Fibroblast of lung (primary cell): ENCODE measurements at regions not wholly inside any gene's neighbourhood (a gene's known extent, or its start where the extent isn't known, plus 50 kb on each side); places are given as distances from the start of the nearest gene placed in this dataset.

Experiments
- EZH2 ChIP-seq: IDR thresholded peaks from 2 replicates; pipeline ENCODE4 v1.5.1; 2012; ENCODE audit warnings: low read length, control low read depth, mild to moderate bottlenecking; ENCODE audit errors: missing control alignments
- TF ChIP-seq, protein P1 (sequence below), 2 donors: IDR thresholded peaks in 1 of 2; conservative IDR thresholded peaks in 1 of 2; 1 replicate in 1 of 2; 2 replicates in 1 of 2; pipeline ENCODE4 v1.5.1; 2011 to 2012; ENCODE audit warnings: low read length in 2 of 2, control low read depth in 1 of 2, inconsistent platforms in 1 of 2, low read depth in 1 of 2, mild to moderate bottlenecking in 1 of 2

DNA sequence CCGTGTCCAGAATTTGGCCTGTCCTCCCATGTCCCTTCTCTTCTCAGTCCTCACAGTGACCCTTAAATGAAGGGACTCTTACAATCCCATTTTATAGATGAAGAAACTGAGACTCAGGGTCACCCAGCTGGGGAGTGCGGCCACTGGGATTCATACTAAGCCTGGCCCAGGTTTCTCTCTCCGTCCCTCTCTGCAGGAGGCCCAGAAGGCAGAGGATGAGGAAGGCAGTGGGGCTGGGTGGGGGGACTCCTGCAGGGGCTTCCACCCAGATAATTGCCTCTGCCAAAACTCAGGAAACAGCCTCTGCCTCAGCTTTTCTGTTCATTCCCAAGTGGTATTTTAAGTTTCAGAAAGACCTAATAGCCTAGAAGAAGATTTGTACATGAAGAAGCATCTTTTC lies 299.8 kb downstream of the MATN1 start:
- TF ChIP-seq, protein P1, sequence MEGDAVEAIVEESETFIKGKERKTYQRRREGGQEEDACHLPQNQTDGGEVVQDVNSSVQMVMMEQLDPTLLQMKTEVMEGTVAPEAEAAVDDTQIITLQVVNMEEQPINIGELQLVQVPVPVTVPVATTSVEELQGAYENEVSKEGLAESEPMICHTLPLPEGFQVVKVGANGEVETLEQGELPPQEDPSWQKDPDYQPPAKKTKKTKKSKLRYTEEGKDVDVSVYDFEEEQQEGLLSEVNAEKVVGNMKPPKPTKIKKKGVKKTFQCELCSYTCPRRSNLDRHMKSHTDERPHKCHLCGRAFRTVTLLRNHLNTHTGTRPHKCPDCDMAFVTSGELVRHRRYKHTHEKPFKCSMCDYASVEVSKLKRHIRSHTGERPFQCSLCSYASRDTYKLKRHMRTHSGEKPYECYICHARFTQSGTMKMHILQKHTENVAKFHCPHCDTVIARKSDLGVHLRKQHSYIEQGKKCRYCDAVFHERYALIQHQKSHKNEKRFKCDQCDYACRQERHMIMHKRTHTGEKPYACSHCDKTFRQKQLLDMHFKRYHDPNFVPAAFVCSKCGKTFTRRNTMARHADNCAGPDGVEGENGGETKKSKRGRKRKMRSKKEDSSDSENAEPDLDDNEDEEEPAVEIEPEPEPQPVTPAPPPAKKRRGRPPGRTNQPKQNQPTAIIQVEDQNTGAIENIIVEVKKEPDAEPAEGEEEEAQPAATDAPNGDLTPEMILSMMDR (conservative IDR thresholded peaks at IDR 0.05 in 1 of 2, IDR thresholded peaks at IDR 0.05 in 1 of 2; ENCODE audit: low read depth in 1 of 2, low read length in 2 of 2): no peak
- no peak for TF ChIP-seq EZH2
